ENCODE measurements at regions not wholly inside any gene's neighbourhood (a gene's known extent, or its start where the extent isn't known, plus 50 kb on each side); places are given as distances from the start of the nearest gene placed in this dataset.

DNA sequence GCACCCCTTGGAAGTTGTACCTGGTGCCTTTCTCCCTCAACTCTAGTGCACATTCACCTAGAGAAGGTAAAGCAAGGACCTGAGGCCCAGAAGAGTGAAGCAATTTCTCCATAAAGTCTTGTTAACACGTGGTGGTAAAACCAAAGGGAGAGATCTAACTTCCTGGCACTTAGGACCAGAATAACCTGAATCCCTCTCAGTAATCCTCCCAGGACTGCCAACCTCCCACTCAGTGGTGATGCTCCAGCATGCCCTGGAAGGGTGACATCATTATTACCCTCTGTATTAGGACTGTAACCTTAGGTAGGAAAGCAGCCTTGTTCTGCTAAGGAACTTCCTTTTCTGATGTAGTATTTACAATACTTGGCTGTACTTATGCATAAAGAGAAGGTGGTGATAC, 330.6 kb upstream of the MARCKS start:
- Mint-ChIP-seq H3K27ac (no peak overlapping the region), H3K9me3 (no peaks in the 10 kb centered on the region), H3K4me3 (no peak overlapping the region), H3K36me3 (no peaks in the 10 kb centered on the region), H3K4me1 (no peaks in the 10 kb centered on the region), H3K27me3 (no peaks in the 10 kb centered on the region)
- ATAC-seq (ENCODE audit: low read depth) (no peak), DNase-seq (ENCODE audit: low spot score in 2 of 2) (no peak)

GRCh38 chr6:113526995-113527394, 330.1 kb upstream of the MARCKS start:
- DNase-seq (ENCODE audit: low spot score in 2 of 2) = no peak
- no peaks in the 10 kb centered on the region for H3K4me1 Mint-ChIP-seq
- no peak overlapping the region for H3K4me3 Mint-ChIP-seq
- H3K27ac Mint-ChIP-seq = no peak overlapping the region
- no peaks in the 10 kb centered on the region for H3K27me3 Mint-ChIP-seq
- no peak for ATAC-seq (ENCODE audit: low read depth)
- H3K36me3 Mint-ChIP-seq = no peaks in the 10 kb centered on the region
- H3K9me3 Mint-ChIP-seq = no peaks in the 10 kb centered on the region

GRCh38 chr6:113528111-113528510, 329.0 kb upstream of the MARCKS start:
- no peaks in the 10 kb centered on the region for H3K9me3 Mint-ChIP-seq
- no peak for DNase-seq (ENCODE audit: low spot score in 2 of 2)
- no peaks in the 10 kb centered on the region for H3K36me3 Mint-ChIP-seq
- ATAC-seq (ENCODE audit: low read depth) = no peak
- no peak overlapping the region for H3K27ac Mint-ChIP-seq
- no peaks in the 10 kb centered on the region for H3K27me3 Mint-ChIP-seq
- no peak overlapping the region for H3K4me3 Mint-ChIP-seq
- H3K4me1 Mint-ChIP-seq = no peaks in the 10 kb centered on the region

DNA sequence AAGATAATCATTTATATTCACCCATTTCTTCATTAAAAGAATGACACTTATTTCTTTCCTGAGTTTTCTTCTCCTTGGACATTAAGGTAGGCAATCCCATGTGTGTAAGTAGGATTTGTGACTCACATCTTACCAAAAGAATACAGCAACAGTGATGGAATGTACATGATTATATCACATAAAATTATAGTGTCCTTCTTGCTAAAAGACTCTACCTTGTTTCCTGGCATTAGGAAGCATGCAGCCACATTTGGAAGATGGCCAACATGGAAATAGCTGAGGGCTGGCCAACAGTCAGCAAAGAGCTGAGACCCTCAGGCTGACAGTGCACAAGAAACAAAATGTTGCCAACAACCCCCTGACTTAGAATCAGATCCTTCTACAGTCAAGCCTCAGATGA, 327.9 kb upstream of the MARCKS start:
- Mint-ChIP-seq H3K36me3 (no peaks in the 10 kb centered on the region), H3K4me3 (no peak overlapping the region), H3K9me3 (no peaks in the 10 kb centered on the region), H3K27me3 (no peaks in the 10 kb centered on the region), H3K27ac (no peak overlapping the region), H3K4me1 (no peaks in the 10 kb centered on the region)
- no peak for DNase-seq (ENCODE audit: low spot score in 2 of 2)
- no peak for ATAC-seq (ENCODE audit: low read depth)

DNA sequence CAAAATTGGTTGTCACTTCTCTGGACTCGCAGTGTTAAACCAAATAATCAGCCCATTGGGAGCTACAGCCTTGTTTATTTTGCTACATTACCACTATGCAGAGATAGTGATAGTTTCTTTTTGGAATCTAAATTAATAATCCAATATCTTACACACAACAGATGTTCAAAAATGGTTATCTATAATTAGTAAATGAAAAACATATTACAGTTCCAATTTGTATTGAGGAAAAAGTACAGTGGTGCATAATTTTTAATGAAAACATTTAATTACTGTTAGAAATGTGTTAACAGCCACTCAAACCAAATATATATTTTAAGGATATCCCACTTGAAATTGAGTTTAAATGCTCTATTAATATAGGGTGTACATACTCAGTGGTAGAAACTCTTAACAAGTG, 327.3 kb upstream of the MARCKS start:
- DNase-seq (ENCODE audit: low spot score in 2 of 2) = no peak
- H3K27me3 Mint-ChIP-seq = no peaks in the 10 kb centered on the region
- H3K4me1 Mint-ChIP-seq = no peaks in the 10 kb centered on the region
- ATAC-seq (ENCODE audit: low read depth) = no peak
- H3K4me3 Mint-ChIP-seq = no peak overlapping the region
- H3K9me3 Mint-ChIP-seq = no peaks in the 10 kb centered on the region
- H3K36me3 Mint-ChIP-seq = no peaks in the 10 kb centered on the region
- no peak overlapping the region for H3K27ac Mint-ChIP-seq

- H3K27me3 Mint-ChIP-seq = no peaks in the 10 kb centered on the region
- no peak overlapping the region for H3K27ac Mint-ChIP-seq
- H3K4me3 Mint-ChIP-seq = no peak overlapping the region
- DNase-seq (ENCODE audit: low spot score in 2 of 2) = no peak
- H3K36me3 Mint-ChIP-seq = no peaks in the 10 kb centered on the region
- H3K9me3 Mint-ChIP-seq = no peaks in the 10 kb centered on the region
- no peak for ATAC-seq (ENCODE audit: low read depth)
- H3K4me1 Mint-ChIP-seq = no peaks in the 10 kb centered on the region
These were observed 326.4 kb upstream of the MARCKS start for GRCh38 chr6:113530769-113531168.

GRCh38 chr6:113539202-113539601, 317.9 kb upstream of the MARCKS start:
- Mint-ChIP-seq H3K36me3 (no peaks in the 10 kb centered on the region), H3K4me1 (peaks cover 4% of the 10 kb centered on the region), H3K27me3 (no peaks in the 10 kb centered on the region), H3K9me3 (no peaks in the 10 kb centered on the region), H3K27ac (no peak overlapping the region), H3K4me3 (no peak overlapping the region)
- no peak for DNase-seq (ENCODE audit: low spot score in 2 of 2)
- ATAC-seq (ENCODE audit: low read depth) = no peak

DNA sequence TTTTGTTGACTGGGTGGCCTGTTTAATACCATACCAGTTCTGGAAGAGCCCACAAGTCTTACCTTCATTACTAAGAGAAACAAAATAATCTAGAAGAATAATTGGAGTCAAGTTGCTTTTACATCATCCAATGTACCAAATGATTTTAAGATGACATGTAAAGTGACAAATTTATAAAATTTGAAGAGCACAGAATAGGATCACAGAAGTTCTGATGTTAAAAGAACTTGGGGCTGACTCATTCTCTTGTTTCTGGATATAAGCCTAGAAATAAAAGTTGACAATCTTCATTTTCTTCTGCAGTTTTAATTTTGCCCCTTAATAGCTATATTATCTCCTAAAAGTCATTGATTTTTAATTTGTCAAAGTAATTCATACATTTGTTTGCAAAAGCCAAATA, 317.5 kb upstream of the MARCKS start:
- DNase-seq (ENCODE audit: low spot score in 2 of 2) = no peak
- Mint-ChIP-seq H3K4me1 (peaks cover 4% of the 10 kb centered on the region), H3K27me3 (no peaks in the 10 kb centered on the region), H3K36me3 (no peaks in the 10 kb centered on the region), H3K4me3 (no peak overlapping the region), H3K9me3 (no peaks in the 10 kb centered on the region), H3K27ac (no peak overlapping the region)
- no peak for ATAC-seq (ENCODE audit: low read depth)

GRCh38 chr6:113540466-113540865, 316.7 kb upstream of the MARCKS start:
- DNase-seq (ENCODE audit: low spot score in 2 of 2) = no peak
- Mint-ChIP-seq H3K27ac (no peak overlapping the region), H3K27me3 (no peaks in the 10 kb centered on the region)

DNA sequence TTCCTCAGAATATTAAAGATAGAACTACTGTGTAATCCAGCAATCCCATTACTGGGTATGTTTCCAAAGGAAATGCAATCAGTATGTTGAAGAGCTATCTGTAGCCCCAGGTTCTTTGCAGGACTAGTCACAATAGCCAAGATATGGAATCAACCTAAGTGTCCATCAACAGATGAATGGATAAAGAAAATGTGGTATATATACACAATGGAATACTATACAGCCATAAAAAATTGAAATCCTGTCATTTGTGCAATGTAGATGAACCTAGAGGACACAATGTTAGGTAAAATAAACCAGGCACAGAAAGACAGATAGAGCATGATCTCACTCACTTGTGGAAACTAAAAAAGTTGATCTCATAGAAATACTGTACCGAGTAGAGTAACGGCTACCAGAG, 306.0 kb upstream of the MARCKS start:
- H3K27ac Mint-ChIP-seq = no peak overlapping the region
- H3K4me1 Mint-ChIP-seq = peaks cover 2% of the 10 kb centered on the region
- H3K4me3 Mint-ChIP-seq = no peak overlapping the region
- no peaks in the 10 kb centered on the region for H3K36me3 Mint-ChIP-seq
- peaks cover 8% of the 10 kb centered on the region for H3K9me3 Mint-ChIP-seq
- no peak for ATAC-seq (ENCODE audit: low read depth)
- DNase-seq (ENCODE audit: low spot score in 2 of 2) = no peak
- no peaks in the 10 kb centered on the region for H3K27me3 Mint-ChIP-seq

More at GRCh38 chr6:113540466-113540865, 316.7 kb upstream of the MARCKS start:
- ATAC-seq (ENCODE audit: low read depth) = no peak
- peaks cover 4% of the 10 kb centered on the region for H3K4me1 Mint-ChIP-seq
- no peaks in the 10 kb centered on the region for H3K36me3 Mint-ChIP-seq
- H3K9me3 Mint-ChIP-seq = peaks cover 2% of the 10 kb centered on the region
- no peak overlapping the region for H3K4me3 Mint-ChIP-seq

- H3K27ac Mint-ChIP-seq = no peak overlapping the region
- H3K4me1 Mint-ChIP-seq = peaks cover 5% of the 10 kb centered on the region
- DNase-seq (ENCODE audit: low spot score in 2 of 2) (no peak), ATAC-seq (ENCODE audit: low read depth) (no peak)
- no peaks in the 10 kb centered on the region for H3K27me3 Mint-ChIP-seq
- no peaks in the 10 kb centered on the region for H3K36me3 Mint-ChIP-seq
- H3K4me3 Mint-ChIP-seq = no peak overlapping the region
- H3K9me3 Mint-ChIP-seq = no peaks in the 10 kb centered on the region
These were observed 300.4 kb upstream of the MARCKS start for GRCh38 chr6:113556775-113557174.

- Mint-ChIP-seq H3K27me3 (no peaks in the 10 kb centered on the region), H3K4me1 (peaks cover 12% of the 10 kb centered on the region), H3K9me3 (no peaks in the 10 kb centered on the region), H3K27ac (no peak overlapping the region), H3K4me3 (no peak overlapping the region), H3K36me3 (no peaks in the 10 kb centered on the region)
- no peak for DNase-seq (ENCODE audit: low spot score in 2 of 2)
- ATAC-seq (ENCODE audit: low read depth) = no peak
These were observed 298.7 kb upstream of the MARCKS start for GRCh38 chr6:113558431-113558830.

DNA sequence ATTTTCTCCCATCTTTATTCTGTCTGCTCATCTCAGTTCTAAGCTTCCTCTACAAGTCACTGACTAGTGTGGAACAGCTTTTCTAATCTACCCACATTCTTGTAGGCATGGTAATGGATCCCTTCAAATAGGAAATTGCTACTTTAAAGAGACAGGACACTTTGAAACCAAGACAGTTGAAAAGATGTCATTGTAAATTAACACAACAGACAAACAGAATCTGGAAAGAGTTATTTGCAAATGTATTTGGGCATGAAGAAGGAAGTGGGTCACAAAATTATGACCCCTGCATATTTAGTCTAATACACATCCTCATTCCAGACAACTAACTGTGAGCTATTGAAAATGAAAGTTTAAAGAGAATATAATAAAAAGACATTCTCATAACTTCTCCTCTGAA, 298.2 kb upstream of the MARCKS start:
- H3K27ac Mint-ChIP-seq = no peak overlapping the region

DNA sequence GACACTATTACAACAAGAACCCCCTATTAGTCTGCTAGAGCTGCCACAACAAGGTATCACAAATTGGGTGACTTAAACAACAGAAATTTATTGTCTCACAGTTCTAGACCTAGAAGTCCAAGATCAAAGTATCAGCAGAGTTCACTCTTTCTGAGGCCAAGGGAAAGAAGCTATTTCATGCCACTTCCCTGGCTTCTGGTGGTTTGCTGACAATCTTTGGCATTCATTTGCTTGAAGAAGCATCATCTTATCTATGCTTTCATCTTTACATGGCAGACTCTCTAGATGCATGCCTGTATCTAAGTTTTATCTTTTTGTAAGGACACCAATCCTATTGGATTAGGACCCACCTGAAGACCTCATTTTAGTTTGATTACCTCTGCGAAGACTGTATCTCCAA, 296.8 kb upstream of the MARCKS start:
- ATAC-seq (ENCODE audit: low read depth) (no peak), DNase-seq (ENCODE audit: low spot score in 2 of 2) (no peak)
- H3K4me1 Mint-ChIP-seq = peaks cover 23% of the 10 kb centered on the region
- H3K36me3 Mint-ChIP-seq = no peaks in the 10 kb centered on the region
- no peak overlapping the region for H3K4me3 Mint-ChIP-seq
- H3K27me3 Mint-ChIP-seq = no peaks in the 10 kb centered on the region
- no peaks in the 10 kb centered on the region for H3K9me3 Mint-ChIP-seq
- no peak overlapping the region for H3K27ac Mint-ChIP-seq

More for the DNA sequence above, 298.2 kb upstream of the MARCKS start:
- Mint-ChIP-seq H3K4me3 (no peak overlapping the region), H3K4me1 (peaks cover 12% of the 10 kb centered on the region), H3K27me3 (no peaks in the 10 kb centered on the region), H3K36me3 (no peaks in the 10 kb centered on the region), H3K9me3 (no peaks in the 10 kb centered on the region)
- DNase-seq (ENCODE audit: low spot score in 2 of 2) (no peak), ATAC-seq (ENCODE audit: low read depth) (no peak)

- no peaks in the 10 kb centered on the region for H3K27me3 Mint-ChIP-seq
- DNase-seq (ENCODE audit: low spot score in 2 of 2) (no peak), ATAC-seq (ENCODE audit: low read depth) (no peak)
- H3K9me3 Mint-ChIP-seq = no peaks in the 10 kb centered on the region
- H3K4me1 Mint-ChIP-seq = peaks cover 23% of the 10 kb centered on the region
- H3K27ac Mint-ChIP-seq = no peak overlapping the region
- no peak overlapping the region for H3K4me3 Mint-ChIP-seq
- H3K36me3 Mint-ChIP-seq = no peaks in the 10 kb centered on the region
These were observed 296.2 kb upstream of the MARCKS start for GRCh38 chr6:113560908-113561307.

DNA sequence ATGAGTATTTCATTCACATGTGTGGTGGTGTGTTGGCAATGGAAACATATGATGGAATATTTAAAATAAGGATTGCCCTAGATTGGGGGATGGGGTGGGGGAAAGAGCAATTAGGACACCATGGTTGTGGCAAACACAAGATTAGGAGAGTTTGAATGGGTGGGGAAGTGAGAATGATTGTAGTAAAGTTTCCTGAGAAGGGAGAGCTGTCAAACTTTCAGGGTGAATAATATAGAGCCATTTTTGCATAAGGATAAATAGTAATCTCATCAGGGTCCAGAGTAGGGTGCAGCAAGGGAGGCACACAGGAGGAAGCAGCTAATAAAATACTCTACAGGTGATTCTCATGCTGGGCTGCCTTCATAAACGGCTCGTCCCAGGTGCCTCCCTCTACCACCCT, 294.9 kb upstream of the MARCKS start:
- ATAC-seq (ENCODE audit: low read depth) = no peak
- Mint-ChIP-seq H3K27me3 (no peaks in the 10 kb centered on the region), H3K4me3 (no peak overlapping the region), H3K4me1 (peaks cover 21% of the 10 kb centered on the region), H3K27ac (peak overlapping the region; percentile 3), H3K9me3 (no peaks in the 10 kb centered on the region), H3K36me3 (no peaks in the 10 kb centered on the region)
- DNase-seq (ENCODE audit: low spot score in 2 of 2) = no peak

All from memory B cell (primary cell).